OCI-LY7 (cell line): ENCODE measurements at regions not wholly inside any gene's neighbourhood (a gene's known extent, or its start where the extent isn't known, plus 50 kb on each side); places are given as distances from the start of the nearest gene placed in this dataset.

ENCODE experiments used
- CTCF ChIP-seq: fragments of 200-600 bp; sonication (generic); conservative IDR thresholded peaks from 2 replicates; pipeline ENCODE4 v1.5.1; 2014; ENCODE audit warnings: mild to moderate bottlenecking, antibody characterized with exemption, low read length, moderate library complexity, mixed read lengths
- EZH2phosphoT487 ChIP-seq: fragments of 200-600 bp; sonication (generic); IDR thresholded peaks from 2 replicates; pipeline ENCODE4 v1.6.1; 2018; ENCODE audit warnings: low read depth, borderline replicate concordance, mild to moderate bottlenecking, mixed run types, antibody characterized with exemption, low read length, moderate library complexity, mixed read lengths

DNA sequence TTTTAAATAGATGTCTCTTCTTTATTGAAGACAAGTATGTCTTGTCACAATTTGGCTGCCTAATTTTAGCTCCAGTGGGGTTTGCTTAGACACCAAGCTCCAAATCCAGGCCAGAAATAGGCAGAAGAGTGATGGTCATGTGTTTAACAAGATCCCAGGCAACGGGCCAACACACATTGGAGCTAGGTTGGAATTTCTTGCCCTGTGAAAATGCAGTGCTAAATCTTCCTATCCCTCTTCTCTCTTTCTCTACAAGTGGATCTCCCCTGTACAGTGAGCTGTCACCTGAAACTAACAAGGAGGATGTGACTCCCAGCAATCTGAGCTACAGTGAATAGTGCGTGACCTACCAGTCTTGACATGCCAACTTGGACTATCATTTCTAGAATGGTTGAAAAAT is 65.3 kb upstream of the VGLL2 start:
- no peak for TF ChIP-seq CTCF
- no peak for TF ChIP-seq EZH2phosphoT487
